Loucy (cell line): ENCODE measurements at regions not wholly inside any gene's neighbourhood (a gene's known extent, or its start where the extent isn't known, plus 50 kb on each side); places are given as distances from the start of the nearest gene placed in this dataset.

Experiments used
- H2AFZ ChIP-seq: fragments of 200-600 bp; sonication (generic); 2 replicates; pipeline ENCODE4 v1.6.0; 2016; ENCODE audit warnings: antibody characterized with exemption, mild to moderate bottlenecking, low read length, moderate library complexity
- H3F3A ChIP-seq: fragments of 200-600 bp; 2 replicates; pipeline ENCODE4 v1.6.0; 2016; ENCODE audit warnings: antibody characterized with exemption, low read depth, mild to moderate bottlenecking
- H3K27me3 ChIP-seq: fragments of 200-600 bp; sonication (generic); 2 replicates; pipeline ENCODE4 v1.6.1; 2014; ENCODE audit warnings: low read length, mild to moderate bottlenecking; ENCODE audit not compliant: insufficient read depth, poor library complexity, severe bottlenecking
- H3K36me3 ChIP-seq: fragments of 200-600 bp; sonication (generic); 2 replicates; pipeline ENCODE4 v1.6.1; 2016; ENCODE audit warnings: low read length; ENCODE audit not compliant: insufficient read depth
- H3K4me1 ChIP-seq: fragments of 200-600 bp; sonication (generic); 2 replicates; pipeline ENCODE4 v1.5.1; 2014; ENCODE audit warnings: low read length, mild to moderate bottlenecking; ENCODE audit not compliant: insufficient read depth, poor library complexity, severe bottlenecking
- H3K4me2 ChIP-seq: fragments of 200-600 bp; sonication (generic); 2 replicates; pipeline ENCODE4 v1.6.0; 2014; ENCODE audit warnings: antibody characterized with exemption, low read length, low read depth, mild to moderate bottlenecking; ENCODE audit not compliant: poor library complexity, severe bottlenecking
- H3K4me3 ChIP-seq: fragments of 200-600 bp; sonication (generic); 2 replicates; pipeline ENCODE4 v1.5.1; 2014; ENCODE audit warnings: low read length, mild to moderate bottlenecking, mixed read lengths; ENCODE audit not compliant: poor library complexity, severe bottlenecking
- H3K79me2 ChIP-seq: fragments of 200-600 bp; sonication (generic); 2 replicates; pipeline ENCODE4 v1.6.1; 2014; ENCODE audit warnings: low read length; ENCODE audit not compliant: insufficient read depth
- H3K9ac ChIP-seq: fragments of 200-600 bp; sonication (generic); 2 replicates; pipeline ENCODE4 v1.6.0; 2014; ENCODE audit warnings: mild to moderate bottlenecking, low read depth, low read length, moderate library complexity; ENCODE audit not compliant: poor library complexity, severe bottlenecking
- H3K9me2 ChIP-seq: fragments of 200-600 bp; sonication (generic); replicated peaks from 2 replicates; pipeline ENCODE4 v1.6.1; 2016; ENCODE audit warnings: low read depth, low read length, mixed read lengths
- H3K9me3 ChIP-seq: fragments of 200-600 bp; sonication (generic); 2 replicates; pipeline ENCODE4 v1.6.1; 2014; ENCODE audit warnings: mild to moderate bottlenecking, antibody characterized with exemption, low read length, low read depth; ENCODE audit not compliant: insufficient read depth
- H4K20me1 ChIP-seq: fragments of 200-600 bp; sonication (generic); 2 replicates; pipeline ENCODE4 v1.6.0; 2014; ENCODE audit warnings: antibody characterized with exemption, low read length, mild to moderate bottlenecking; ENCODE audit not compliant: insufficient read depth, poor library complexity, severe bottlenecking
- CTCF ChIP-seq: fragments of 200-600 bp; sonication (generic); conservative IDR thresholded peaks from 2 replicates; pipeline ENCODE4 v1.5.1; 2014; ENCODE audit warnings: mild to moderate bottlenecking, antibody characterized with exemption, low read length
- EZH2phosphoT487 ChIP-seq: fragments of 200-600 bp; IDR thresholded peaks from 2 replicates; pipeline ENCODE4 v1.6.1; 2018; ENCODE audit warnings: antibody characterized with exemption, mild to moderate bottlenecking, moderate library complexity, borderline replicate concordance

GRCh38 chr14:87829543-87829942 lies 163.4 kb downstream of the GALC start:
- Histone ChIP-seq H3K9ac (no peak overlapping the region), H3K9me3 (no peaks in the 10 kb centered on the region), H4K20me1 (no peaks in the 10 kb centered on the region), H3K36me3 (no peaks in the 10 kb centered on the region), H3F3A (no peaks in the 10 kb centered on the region), H3K79me2 (no peaks in the 10 kb centered on the region), H3K27me3 (no peaks in the 10 kb centered on the region), H3K4me1 (no peaks in the 10 kb centered on the region), H2AFZ (no peak overlapping the region), H3K4me2 (no peak overlapping the region), H3K4me3 (no peak overlapping the region), H3K9me2 (no peaks in the 10 kb centered on the region)
- TF ChIP-seq CTCF (no peak), EZH2phosphoT487 (no peak)

GRCh38 chr14:87824266-87824665 lies 168.7 kb downstream of the GALC start:
- Histone ChIP-seq H3K4me3 (no peak overlapping the region), H3F3A (no peaks in the 10 kb centered on the region), H3K36me3 (no peaks in the 10 kb centered on the region), H2AFZ (no peak overlapping the region), H3K79me2 (no peaks in the 10 kb centered on the region), H4K20me1 (no peaks in the 10 kb centered on the region), H3K9me2 (no peaks in the 10 kb centered on the region), H3K4me2 (no peak overlapping the region), H3K4me1 (no peaks in the 10 kb centered on the region), H3K27me3 (no peaks in the 10 kb centered on the region), H3K9ac (no peak overlapping the region), H3K9me3 (no peaks in the 10 kb centered on the region)
- TF ChIP-seq CTCF (no peak), EZH2phosphoT487 (no peak)

- no peaks in the 10 kb centered on the region for H3F3A ChIP-seq
- H3K9ac ChIP-seq: no peak overlapping the region
- no peaks in the 10 kb centered on the region for H3K9me2 ChIP-seq
- no peak overlapping the region for H2AFZ ChIP-seq
- no peaks in the 10 kb centered on the region for H3K79me2 ChIP-seq
- no peak overlapping the region for H3K4me2 ChIP-seq
- TF ChIP-seq EZH2phosphoT487: no peak
- no peak for TF ChIP-seq CTCF
- H4K20me1 ChIP-seq: no peaks in the 10 kb centered on the region
- no peak overlapping the region for H3K4me3 ChIP-seq
- H3K36me3 ChIP-seq: no peaks in the 10 kb centered on the region
- no peaks in the 10 kb centered on the region for H3K9me3 ChIP-seq
- no peaks in the 10 kb centered on the region for H3K27me3 ChIP-seq
- no peaks in the 10 kb centered on the region for H3K4me1 ChIP-seq
Observed at GRCh38 chr14:87816416-87816815, 176.6 kb downstream of the GALC start.
